GM12874 (cell line): ENCODE measurements at regions not wholly inside any gene's neighbourhood (a gene's known extent, or its start where the extent isn't known, plus 50 kb on each side); places are given as distances from the start of the nearest gene placed in this dataset.

Experiments
- CTCF ChIP-seq: IDR thresholded peaks from 2 replicates; pipeline ENCODE4 v1.5.1; 2011; ENCODE audit warnings: low read depth, mild to moderate bottlenecking, control low read depth, low read length, moderate library complexity; ENCODE audit not compliant: insufficient read depth

- TF ChIP-seq CTCF, result no peak
These were observed 92.6 kb upstream of the MVB12B start for GRCh38 chr9:126233913-126234525.

- TF ChIP-seq CTCF, result no peak
These were observed 91.8 kb upstream of the MVB12B start for GRCh38 chr9:126234681-126235335.

- no peak for TF ChIP-seq CTCF
These were observed 91.0 kb upstream of the MVB12B start for GRCh38 chr9:126235336-126236243.

- TF ChIP-seq CTCF, result no peak
These were observed 90.4 kb upstream of the MVB12B start for GRCh38 chr9:126236273-126236672.

- no peak for TF ChIP-seq CTCF
These were observed 88.2 kb upstream of the MVB12B start for GRCh38 chr9:126238415-126238814.

GRCh38 chr9:126239515-126239914 is 87.1 kb upstream of the MVB12B start:
- no peak for TF ChIP-seq CTCF

- no peak for TF ChIP-seq CTCF
These were observed 85.8 kb upstream of the MVB12B start for GRCh38 chr9:126240835-126241234.
